ENCODE measurements at regions not wholly inside any gene's neighbourhood (a gene's known extent, or its start where the extent isn't known, plus 50 kb on each side); places are given as distances from the start of the nearest gene placed in this dataset.
A peak's percentile ranks its signal among the peaks of the same experiment; 100 is the strongest.
"Not testable (repeated sequence)": the region's sequence is repeated elsewhere in the genome, so short reads cannot be mapped to it uniquely, and the experiment has no call there.

- Mint-ChIP-seq H3K27ac (ENCODE audit: unreplicated experiment) (peak overlapping the region; percentile 92), H3K4me3 (ENCODE audit: unreplicated experiment) (no peak overlapping the region), H3K36me3 (ENCODE audit: unreplicated experiment) (peaks cover 23% of the 10 kb centered on the region), H3K27me3 (ENCODE audit: unreplicated experiment) (no peaks in the 10 kb centered on the region), H3K9me3 (ENCODE audit: unreplicated experiment) (peaks cover 26% of the 10 kb centered on the region), H3K4me1 (ENCODE audit: unreplicated experiment) (peaks cover 62% of the 10 kb centered on the region)
- no peak for DNase-seq (ENCODE audit: extremely low spot score, unreplicated experiment)
- TF ChIP-seq CTCF (IDR thresholded peaks at IDR 0.05): no peak
Observed at GRCh38 chr6:74892091-74892490, 313.8 kb downstream of the COL12A1 start.

GRCh38 chr6:74891349-74891831 lies 314.5 kb downstream of the COL12A1 start:
- DNase-seq (ENCODE audit: extremely low spot score, unreplicated experiment): no peak
- peaks cover 62% of the 10 kb centered on the region for H3K4me1 Mint-ChIP-seq (ENCODE audit: unreplicated experiment)
- peak overlapping the region; percentile 92 for H3K27ac Mint-ChIP-seq (ENCODE audit: unreplicated experiment)
- peaks cover 21% of the 10 kb centered on the region for H3K36me3 Mint-ChIP-seq (ENCODE audit: unreplicated experiment)
- H3K27me3 Mint-ChIP-seq (ENCODE audit: unreplicated experiment): no peaks in the 10 kb centered on the region
- peaks cover 24% of the 10 kb centered on the region for H3K9me3 Mint-ChIP-seq (ENCODE audit: unreplicated experiment)
- TF ChIP-seq CTCF (IDR thresholded peaks at IDR 0.05): no peak
- peak overlapping the region; percentile 2 for H3K4me3 Mint-ChIP-seq (ENCODE audit: unreplicated experiment)

- no peak for DNase-seq (ENCODE audit: extremely low spot score, unreplicated experiment)
- peaks cover 20% of the 10 kb centered on the region for H3K9me3 Mint-ChIP-seq (ENCODE audit: unreplicated experiment)
- H3K36me3 Mint-ChIP-seq (ENCODE audit: unreplicated experiment): peaks cover 18% of the 10 kb centered on the region
- peaks cover 47% of the 10 kb centered on the region for H3K4me1 Mint-ChIP-seq (ENCODE audit: unreplicated experiment)
- no peaks in the 10 kb centered on the region for H3K27me3 Mint-ChIP-seq (ENCODE audit: unreplicated experiment)
- no peak overlapping the region for H3K4me3 Mint-ChIP-seq (ENCODE audit: unreplicated experiment)
- peak overlapping the region; percentile 24 for H3K27ac Mint-ChIP-seq (ENCODE audit: unreplicated experiment)
- no peak for TF ChIP-seq CTCF (IDR thresholded peaks at IDR 0.05)
Observed at GRCh38 chr6:74889635-74890034, 316.2 kb downstream of the COL12A1 start.

- H3K27ac Mint-ChIP-seq (ENCODE audit: unreplicated experiment); DNase-seq (ENCODE audit: extremely low spot score, unreplicated experiment); H3K27me3 Mint-ChIP-seq (ENCODE audit: unreplicated experiment); H3K4me3 Mint-ChIP-seq (ENCODE audit: unreplicated experiment): not testable (repeated sequence)
- peaks cover 18% of the 10 kb centered on the region for H3K36me3 Mint-ChIP-seq (ENCODE audit: unreplicated experiment)
- H3K4me1 Mint-ChIP-seq (ENCODE audit: unreplicated experiment): peaks cover 41% of the 10 kb centered on the region
- H3K9me3 Mint-ChIP-seq (ENCODE audit: unreplicated experiment): peaks cover 20% of the 10 kb centered on the region
Observed at GRCh38 chr6:74888741-74889140, 317.1 kb downstream of the COL12A1 start.

GRCh38 chr6:74879976-74880375 lies 325.9 kb downstream of the COL12A1 start:
- Mint-ChIP-seq H3K27ac (ENCODE audit: unreplicated experiment) (peak overlapping the region; percentile 90), H3K9me3 (ENCODE audit: unreplicated experiment) (peaks cover 12% of the 10 kb centered on the region), H3K4me3 (ENCODE audit: unreplicated experiment) (peak overlapping the region; percentile 23), H3K4me1 (ENCODE audit: unreplicated experiment) (peaks cover 49% of the 10 kb centered on the region), H3K27me3 (ENCODE audit: unreplicated experiment) (no peaks in the 10 kb centered on the region), H3K36me3 (ENCODE audit: unreplicated experiment) (peaks cover 6% of the 10 kb centered on the region)
- no peak for DNase-seq (ENCODE audit: extremely low spot score, unreplicated experiment)
- TF ChIP-seq CTCF (IDR thresholded peaks at IDR 0.05): no peak

- Mint-ChIP-seq H3K4me1 (ENCODE audit: unreplicated experiment) (peaks cover 52% of the 10 kb centered on the region), H3K27me3 (ENCODE audit: unreplicated experiment) (no peaks in the 10 kb centered on the region), H3K9me3 (ENCODE audit: unreplicated experiment) (peaks cover 12% of the 10 kb centered on the region), H3K36me3 (ENCODE audit: unreplicated experiment) (peaks cover 6% of the 10 kb centered on the region), H3K27ac (ENCODE audit: unreplicated experiment) (peak overlapping the region; percentile 90), H3K4me3 (ENCODE audit: unreplicated experiment) (peak overlapping the region; percentile 23)
- TF ChIP-seq CTCF (IDR thresholded peaks at IDR 0.05): no peak
- DNase-seq (ENCODE audit: extremely low spot score, unreplicated experiment): no peak
Observed at GRCh38 chr6:74879234-74879633, 326.6 kb downstream of the COL12A1 start.
